ENCODE measurements at regions not wholly inside any gene's neighbourhood (a gene's known extent, or its start where the extent isn't known, plus 50 kb on each side); places are given as distances from the start of the nearest gene placed in this dataset.
"Not testable (repeated sequence)": the region's sequence is repeated elsewhere in the genome, so short reads cannot be mapped to it uniquely, and the experiment has no call there.

GRCh38 chr11:92024788-92025187 is 199.8 kb upstream of the FAT3 start:
- no peak for DNase-seq

GRCh38 chr11:92022499-92022898 is 202.1 kb upstream of the FAT3 start:
- DNase-seq: no peak

GRCh38 chr11:92018332-92018731 is 206.3 kb upstream of the FAT3 start:
- no peak for DNase-seq

GRCh38 chr11:92008249-92008648 is 216.4 kb upstream of the FAT3 start:
- DNase-seq: no peak

- DNase-seq: no peak
Measured at GRCh38 chr11:92002568-92002967, 222.1 kb upstream of the FAT3 start.

- no peak for DNase-seq
Measured at GRCh38 chr11:91998481-91998880, 226.1 kb upstream of the FAT3 start.

- peak; percentile 81 for DNase-seq
Measured at GRCh38 chr11:91997226-91997625, 227.4 kb upstream of the FAT3 start.

- DNase-seq: no peak
Measured at GRCh38 chr11:91996526-91996925, 228.1 kb upstream of the FAT3 start.

- DNase-seq: not testable (repeated sequence)
Measured at GRCh38 chr11:91988443-91988842, 236.2 kb upstream of the FAT3 start.

- no peak for DNase-seq
Measured at GRCh38 chr11:91986218-91986617, 238.4 kb upstream of the FAT3 start.

- no peak for DNase-seq
Measured at GRCh38 chr11:91984033-91984584, 240.5 kb upstream of the FAT3 start.

GRCh38 chr11:91981995-91982394 is 242.6 kb upstream of the FAT3 start:
- no peak for DNase-seq

- no peak for DNase-seq
Measured at GRCh38 chr11:91979775-91980174, 244.8 kb upstream of the FAT3 start.

GRCh38 chr11:91978747-91979146 is 245.9 kb upstream of the FAT3 start:
- no peak for DNase-seq

GRCh38 chr11:91972665-91973266 is 251.9 kb upstream of the FAT3 start:
- no peak for DNase-seq

- DNase-seq: no peak
Measured at GRCh38 chr11:91970624-91971023, 254.0 kb upstream of the FAT3 start.

GRCh38 chr11:91969486-91969885 is 255.1 kb upstream of the FAT3 start:
- no peak for DNase-seq

- DNase-seq: no peak
Measured at GRCh38 chr11:91967691-91968045, 256.9 kb upstream of the FAT3 start.

- DNase-seq: no peak
Measured at GRCh38 chr11:91967026-91967690, 257.5 kb upstream of the FAT3 start.

GRCh38 chr11:91966368-91966767 is 258.2 kb upstream of the FAT3 start:
- DNase-seq: no peak

- no peak for DNase-seq
Measured at GRCh38 chr11:91960770-91961169, 263.8 kb upstream of the FAT3 start.

- no peak for DNase-seq
Measured at GRCh38 chr11:91959411-91959810, 265.2 kb upstream of the FAT3 start.

- no peak for DNase-seq
Measured at GRCh38 chr11:91956711-91957110, 267.9 kb upstream of the FAT3 start.

- no peak for DNase-seq
Measured at GRCh38 chr11:91955206-91955605, 269.4 kb upstream of the FAT3 start.

GRCh38 chr11:91952056-91952455 is 272.6 kb upstream of the FAT3 start:
- no peak for DNase-seq
